ENCODE measurements at regions not wholly inside any gene's neighbourhood (a gene's known extent, or its start where the extent isn't known, plus 50 kb on each side); places are given as distances from the start of the nearest gene placed in this dataset.

DNA sequence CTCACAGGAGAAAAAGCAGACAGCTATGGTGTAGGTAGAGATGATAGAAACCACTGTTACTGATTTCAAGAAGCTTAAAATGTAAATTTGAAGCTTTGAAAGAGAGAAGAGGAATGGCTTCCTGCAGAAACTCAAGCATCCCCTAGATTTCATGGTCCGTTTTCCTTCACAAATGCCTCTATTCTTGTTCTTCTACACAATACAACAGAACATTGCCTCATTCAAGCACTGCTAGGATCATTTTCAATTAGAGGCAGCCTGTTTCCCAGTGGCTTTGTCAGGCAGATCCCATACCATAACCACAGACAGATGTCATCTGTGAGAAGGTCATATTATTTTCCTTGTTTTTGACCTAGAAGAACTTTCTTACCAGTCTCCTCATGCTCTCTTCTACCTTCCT is 77.9 kb upstream of the SPRED1 start:
- TF ChIP-seq, protein P1, sequence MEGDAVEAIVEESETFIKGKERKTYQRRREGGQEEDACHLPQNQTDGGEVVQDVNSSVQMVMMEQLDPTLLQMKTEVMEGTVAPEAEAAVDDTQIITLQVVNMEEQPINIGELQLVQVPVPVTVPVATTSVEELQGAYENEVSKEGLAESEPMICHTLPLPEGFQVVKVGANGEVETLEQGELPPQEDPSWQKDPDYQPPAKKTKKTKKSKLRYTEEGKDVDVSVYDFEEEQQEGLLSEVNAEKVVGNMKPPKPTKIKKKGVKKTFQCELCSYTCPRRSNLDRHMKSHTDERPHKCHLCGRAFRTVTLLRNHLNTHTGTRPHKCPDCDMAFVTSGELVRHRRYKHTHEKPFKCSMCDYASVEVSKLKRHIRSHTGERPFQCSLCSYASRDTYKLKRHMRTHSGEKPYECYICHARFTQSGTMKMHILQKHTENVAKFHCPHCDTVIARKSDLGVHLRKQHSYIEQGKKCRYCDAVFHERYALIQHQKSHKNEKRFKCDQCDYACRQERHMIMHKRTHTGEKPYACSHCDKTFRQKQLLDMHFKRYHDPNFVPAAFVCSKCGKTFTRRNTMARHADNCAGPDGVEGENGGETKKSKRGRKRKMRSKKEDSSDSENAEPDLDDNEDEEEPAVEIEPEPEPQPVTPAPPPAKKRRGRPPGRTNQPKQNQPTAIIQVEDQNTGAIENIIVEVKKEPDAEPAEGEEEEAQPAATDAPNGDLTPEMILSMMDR (conservative IDR thresholded peaks at IDR 0.05; ENCODE audit: low read depth, low read length) = no peak
- TF ChIP-seq EZH2phosphoT487 (IDR thresholded peaks at IDR 0.05; ENCODE audit: borderline replicate concordance, low read length) = no peak
